ENCODE measurements at regions not wholly inside any gene's neighbourhood (a gene's known extent, or its start where the extent isn't known, plus 50 kb on each side); places are given as distances from the start of the nearest gene placed in this dataset.

DNA sequence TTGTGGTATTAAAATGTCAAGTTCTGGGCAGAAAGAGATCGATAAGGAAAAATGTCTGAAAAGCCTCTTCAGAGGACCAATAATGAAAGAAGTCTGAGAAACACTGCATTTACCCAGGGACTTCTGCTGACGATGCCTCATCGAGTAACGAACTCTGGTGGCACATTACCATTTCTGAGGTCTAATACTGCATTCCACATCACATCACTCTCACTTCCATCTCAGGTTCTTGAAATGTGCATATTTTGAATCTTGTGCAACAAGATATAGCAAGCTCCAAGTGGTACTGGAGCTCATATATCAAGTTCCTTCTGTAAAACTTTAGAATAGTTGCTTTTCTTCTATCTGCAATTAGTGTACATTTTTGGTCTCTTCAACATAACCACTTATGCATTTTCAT lies 619.1 kb upstream of the DDX18 start:
- Histone ChIP-seq H3K4me3 (no peak overlapping the region), H2AFZ (no peak overlapping the region), H3F3A (ENCODE audit: insufficient read depth) (no peaks in the 10 kb centered on the region), H3K9me3 (ENCODE audit: low read depth) (no peaks in the 10 kb centered on the region), H3K27me3 (replicated peaks; ENCODE audit: insufficient read depth) (no peaks in the 10 kb centered on the region), H3K4me1 (ENCODE audit: insufficient read depth) (no peaks in the 10 kb centered on the region), H3K79me2 (ENCODE audit: insufficient read depth) (no peaks in the 10 kb centered on the region), H3K27ac (no peak overlapping the region), H4K20me1 (ENCODE audit: insufficient read depth) (no peaks in the 10 kb centered on the region), H3K9me2 (ENCODE audit: insufficient read depth) (no peaks in the 10 kb centered on the region), H3K4me2 (ENCODE audit: unreplicated experiment) (no peak overlapping the region), H3K36me3 (ENCODE audit: low read depth) (no peaks in the 10 kb centered on the region), H3K9ac (no peak overlapping the region)
- in situ Hi-C loops (cut with MboI): no loop called here
- no peak for DNase-seq
- no peak for TF ChIP-seq EZH2phosphoT487 (IDR thresholded peaks at IDR 0.05; ENCODE audit: insufficient read depth, low read depth)
- no peak for TF ChIP-seq EZH2 (IDR thresholded peaks at IDR 0.05; ENCODE audit: insufficient read depth, poor library complexity, severe bottlenecking)
- WGBS, 2 experiments (ENCODE audit: low coverage in 1 of 2, low lambda C conversion rate in 2 of 2, missing lambda C conversion rate in 2 of 2): 3% methylated on average over 4 of the region's 4 CpGs

DNA sequence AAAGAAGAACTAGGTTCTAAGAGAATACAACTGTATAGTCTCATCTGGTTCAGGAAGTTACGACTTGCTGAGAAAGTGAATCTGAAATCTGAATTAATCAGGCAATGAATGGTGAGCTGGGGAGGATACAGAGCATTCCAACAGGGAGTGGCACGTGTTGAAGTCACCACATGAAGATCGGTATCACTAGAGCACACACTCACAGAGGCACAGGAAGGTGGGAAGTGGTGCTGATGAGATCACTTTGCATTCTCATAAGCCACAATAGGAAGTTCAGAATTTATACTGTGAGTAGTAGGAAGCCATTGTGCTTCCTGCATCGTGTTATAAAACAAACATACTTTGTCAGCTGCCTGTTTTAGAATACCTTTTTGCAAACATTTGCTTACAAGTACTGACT lies 615.0 kb upstream of the DDX18 start:
- H2AFZ ChIP-seq: no peak overlapping the region
- no peaks in the 10 kb centered on the region for H3K36me3 ChIP-seq (ENCODE audit: low read depth)
- no peak for TF ChIP-seq EZH2 (IDR thresholded peaks at IDR 0.05; ENCODE audit: insufficient read depth, poor library complexity, severe bottlenecking)
- TF ChIP-seq EZH2phosphoT487 (IDR thresholded peaks at IDR 0.05; ENCODE audit: insufficient read depth, low read depth): no peak
- H3K4me2 ChIP-seq (ENCODE audit: unreplicated experiment): no peak overlapping the region
- H3K4me3 ChIP-seq: no peak overlapping the region
- no peaks in the 10 kb centered on the region for H3K27me3 ChIP-seq (replicated peaks; ENCODE audit: insufficient read depth)
- H3K9ac ChIP-seq: no peak overlapping the region
- H3K9me2 ChIP-seq (ENCODE audit: insufficient read depth): no peaks in the 10 kb centered on the region
- in situ Hi-C loops (cut with MboI): no loop called here
- H3F3A ChIP-seq (ENCODE audit: insufficient read depth): no peaks in the 10 kb centered on the region
- no peak for DNase-seq
- WGBS, 2 experiments (ENCODE audit: low coverage in 1 of 2, low lambda C conversion rate in 2 of 2, missing lambda C conversion rate in 2 of 2): 4 to 14% methylated on average over 4 of the region's 4 CpGs
- no peak overlapping the region for H3K27ac ChIP-seq
- H3K4me1 ChIP-seq (ENCODE audit: insufficient read depth): no peaks in the 10 kb centered on the region
- no peaks in the 10 kb centered on the region for H3K79me2 ChIP-seq (ENCODE audit: insufficient read depth)
- no peaks in the 10 kb centered on the region for H3K9me3 ChIP-seq (ENCODE audit: low read depth)
- H4K20me1 ChIP-seq (ENCODE audit: insufficient read depth): no peaks in the 10 kb centered on the region

DNA sequence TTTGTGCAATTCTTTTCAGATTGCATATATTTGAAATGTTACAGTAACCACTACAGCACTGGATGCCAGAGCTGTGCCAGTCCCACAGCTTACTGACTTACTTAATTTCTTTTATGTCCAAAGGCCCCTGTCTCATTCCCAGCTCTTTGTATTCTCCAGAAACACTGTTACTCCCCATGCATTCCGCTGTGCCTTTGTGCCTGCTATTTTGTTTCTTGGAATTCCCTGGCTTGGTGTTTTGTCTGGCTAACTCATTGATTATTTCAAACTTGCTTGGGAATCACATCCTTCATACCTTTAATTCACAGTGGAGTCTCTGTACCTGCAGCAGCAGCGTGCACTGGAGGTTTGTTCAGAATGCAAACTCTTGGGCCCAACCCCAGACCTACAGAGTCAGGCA lies 601.9 kb upstream of the DDX18 start:
- no peak overlapping the region for H3K4me2 ChIP-seq (ENCODE audit: unreplicated experiment)
- H3K4me1 ChIP-seq (ENCODE audit: insufficient read depth): no peaks in the 10 kb centered on the region
- H4K20me1 ChIP-seq (ENCODE audit: insufficient read depth): no peaks in the 10 kb centered on the region
- no peak for TF ChIP-seq EZH2 (IDR thresholded peaks at IDR 0.05; ENCODE audit: insufficient read depth, poor library complexity, severe bottlenecking)
- TF ChIP-seq EZH2phosphoT487 (IDR thresholded peaks at IDR 0.05; ENCODE audit: insufficient read depth, low read depth): no peak
- 20 to 26% methylated on average over 2 of the region's 2 CpGs for WGBS, 2 experiments (ENCODE audit: low coverage in 1 of 2, low lambda C conversion rate in 2 of 2, missing lambda C conversion rate in 2 of 2)
- no peak overlapping the region for H2AFZ ChIP-seq
- in situ Hi-C loops (cut with MboI): no loop called here
- no peaks in the 10 kb centered on the region for H3K36me3 ChIP-seq (ENCODE audit: low read depth)
- H3F3A ChIP-seq (ENCODE audit: insufficient read depth): no peaks in the 10 kb centered on the region
- no peak overlapping the region for H3K9ac ChIP-seq
- no peak for DNase-seq
- H3K4me3 ChIP-seq: no peak overlapping the region
- no peaks in the 10 kb centered on the region for H3K9me2 ChIP-seq (ENCODE audit: insufficient read depth)
- H3K27ac ChIP-seq: no peak overlapping the region
- no peaks in the 10 kb centered on the region for H3K79me2 ChIP-seq (ENCODE audit: insufficient read depth)
- no peaks in the 10 kb centered on the region for H3K9me3 ChIP-seq (ENCODE audit: low read depth)
- no peaks in the 10 kb centered on the region for H3K27me3 ChIP-seq (replicated peaks; ENCODE audit: insufficient read depth)

DNA sequence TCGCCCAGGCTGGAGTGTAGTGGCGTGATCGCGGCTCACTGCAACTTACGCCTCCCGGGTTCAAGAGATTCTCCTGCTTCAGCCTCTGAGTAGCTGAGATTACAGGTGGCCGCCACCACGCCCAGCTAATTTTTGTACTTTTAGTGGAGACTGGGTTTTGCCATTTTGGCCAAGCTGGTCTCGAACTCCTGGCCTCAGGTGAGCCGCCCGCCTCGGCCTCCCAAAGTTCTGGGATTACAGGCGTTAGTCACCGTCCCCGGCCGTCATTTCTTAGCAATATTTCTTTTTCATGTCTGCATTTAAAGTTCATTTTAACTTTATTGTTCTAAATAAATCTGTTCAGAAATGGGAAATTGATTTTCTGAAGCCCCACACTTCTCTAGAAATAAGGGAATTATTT lies 597.3 kb upstream of the DDX18 start:
- no peaks in the 10 kb centered on the region for H4K20me1 ChIP-seq (ENCODE audit: insufficient read depth)
- 58 to 59% methylated on average over 16 of the region's 16 CpGs for WGBS, 2 experiments (ENCODE audit: low coverage in 1 of 2, low lambda C conversion rate in 2 of 2, missing lambda C conversion rate in 2 of 2)
- H3K27me3 ChIP-seq (replicated peaks; ENCODE audit: insufficient read depth): no peaks in the 10 kb centered on the region
- H3K4me2 ChIP-seq (ENCODE audit: unreplicated experiment): no peak overlapping the region
- no peak for TF ChIP-seq EZH2 (IDR thresholded peaks at IDR 0.05; ENCODE audit: insufficient read depth, poor library complexity, severe bottlenecking)
- no peak for TF ChIP-seq EZH2phosphoT487 (IDR thresholded peaks at IDR 0.05; ENCODE audit: insufficient read depth, low read depth)
- no peaks in the 10 kb centered on the region for H3F3A ChIP-seq (ENCODE audit: insufficient read depth)
- H3K9me2 ChIP-seq (ENCODE audit: insufficient read depth): no peaks in the 10 kb centered on the region
- H3K36me3 ChIP-seq (ENCODE audit: low read depth): no peaks in the 10 kb centered on the region
- no peak overlapping the region for H2AFZ ChIP-seq
- H3K4me3 ChIP-seq: no peak overlapping the region
- DNase-seq: no peak
- H3K27ac ChIP-seq: no peak overlapping the region
- H3K9ac ChIP-seq: no peak overlapping the region
- in situ Hi-C loops (cut with MboI): no loop called here
- H3K4me1 ChIP-seq (ENCODE audit: insufficient read depth): no peaks in the 10 kb centered on the region
- no peaks in the 10 kb centered on the region for H3K79me2 ChIP-seq (ENCODE audit: insufficient read depth)
- no peaks in the 10 kb centered on the region for H3K9me3 ChIP-seq (ENCODE audit: low read depth)

DNA sequence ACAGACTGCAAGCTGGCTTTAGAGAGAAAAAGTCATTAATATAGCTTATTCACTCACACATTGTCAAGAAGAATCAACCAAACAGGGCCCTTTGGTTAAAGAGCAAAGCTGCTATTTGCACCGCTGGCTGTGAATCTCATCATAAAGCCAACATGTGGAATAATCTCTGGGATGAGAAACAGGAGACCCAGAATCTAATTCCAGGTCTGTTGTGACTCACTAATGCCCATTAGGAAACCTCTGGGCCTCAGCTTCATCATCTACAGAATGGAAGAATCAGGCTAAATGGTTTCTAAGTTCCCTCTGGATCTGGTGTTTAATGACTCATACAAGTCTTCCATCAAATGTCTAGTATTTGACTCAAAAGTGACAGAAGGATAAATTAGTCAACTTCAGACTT lies 591.7 kb upstream of the DDX18 start:
- in situ Hi-C loops (cut with MboI): no loop called here
- Histone ChIP-seq H3K27me3 (replicated peaks; ENCODE audit: insufficient read depth) (no peaks in the 10 kb centered on the region), H3K4me3 (no peak overlapping the region)

More for the DNA sequence above, 591.7 kb upstream of the DDX18 start:
- Histone ChIP-seq H3K36me3 (ENCODE audit: low read depth) (no peaks in the 10 kb centered on the region), H2AFZ (no peak overlapping the region), H4K20me1 (ENCODE audit: insufficient read depth) (no peaks in the 10 kb centered on the region), H3K9ac (no peak overlapping the region), H3K79me2 (ENCODE audit: insufficient read depth) (no peaks in the 10 kb centered on the region), H3F3A (ENCODE audit: insufficient read depth) (no peaks in the 10 kb centered on the region), H3K4me2 (ENCODE audit: unreplicated experiment) (no peak overlapping the region), H3K9me3 (ENCODE audit: low read depth) (no peaks in the 10 kb centered on the region), H3K9me2 (ENCODE audit: insufficient read depth) (no peaks in the 10 kb centered on the region), H3K27ac (no peak overlapping the region), H3K4me1 (ENCODE audit: insufficient read depth) (no peaks in the 10 kb centered on the region)
- whole genome bisulfite sequencing, 2 experiments (ENCODE audit: low coverage in 1 of 2, low lambda C conversion rate in 2 of 2, missing lambda C conversion rate in 2 of 2): 31 to 36% methylated on average over 1 of the region's 1 CpG
- no peak for DNase-seq
- TF ChIP-seq EZH2 (IDR thresholded peaks at IDR 0.05; ENCODE audit: insufficient read depth, poor library complexity, severe bottlenecking) (no peak), EZH2phosphoT487 (IDR thresholded peaks at IDR 0.05; ENCODE audit: insufficient read depth, low read depth) (no peak)
